ENCODE measurements at regions not wholly inside any gene's neighbourhood (a gene's known extent, or its start where the extent isn't known, plus 50 kb on each side); places are given as distances from the start of the nearest gene placed in this dataset.

- H3K4me1 ChIP-seq (ENCODE audit: control insufficient read depth, low read length) = no peaks in the 10 kb centered on the region
- no peak overlapping the region for H3K4me3 ChIP-seq (ENCODE audit: low read length)
- H3K36me3 ChIP-seq (ENCODE audit: control insufficient read depth, low read length) = no peaks in the 10 kb centered on the region
- no peak for TF ChIP-seq EZH2phosphoT487 (IDR thresholded peaks at IDR 0.05; ENCODE audit: borderline replicate concordance, low read length)
- no peak for TF ChIP-seq CTCF (IDR thresholded peaks at IDR 0.05; ENCODE audit: low read depth, low read length, poor library complexity, severe bottlenecking)
- H3K9me3 ChIP-seq (ENCODE audit: control insufficient read depth, insufficient read depth, low read length) = no peaks in the 10 kb centered on the region
- no peaks in the 10 kb centered on the region for H3K9me2 ChIP-seq (replicated peaks; ENCODE audit: control insufficient read depth, low read length)
- no peak overlapping the region for H3K27ac ChIP-seq (ENCODE audit: low read depth, low read length)
- no peaks in the 10 kb centered on the region for H3F3A ChIP-seq (ENCODE audit: control insufficient read depth, insufficient read depth)
- H3K79me2 ChIP-seq (ENCODE audit: control insufficient read depth, low read length) = no peaks in the 10 kb centered on the region
- no peaks in the 10 kb centered on the region for H4K20me1 ChIP-seq (ENCODE audit: control insufficient read depth, insufficient read depth, low read depth, low read length)
- H3K4me2 ChIP-seq (ENCODE audit: low read length) = no peak overlapping the region
- H3K27me3 ChIP-seq (ENCODE audit: control insufficient read depth, low read length) = no peaks in the 10 kb centered on the region
Measured at GRCh38 chr1:29802181-29803068, 566.1 kb downstream of the PTPRU start.

- H3F3A ChIP-seq (ENCODE audit: control insufficient read depth, insufficient read depth) = no peaks in the 10 kb centered on the region
- TF ChIP-seq EZH2phosphoT487 (IDR thresholded peaks at IDR 0.05; ENCODE audit: borderline replicate concordance, low read length) (no peak), CTCF (IDR thresholded peaks at IDR 0.05; ENCODE audit: low read depth, low read length, poor library complexity, severe bottlenecking) (no peak)
- no peaks in the 10 kb centered on the region for H3K9me3 ChIP-seq (ENCODE audit: control insufficient read depth, insufficient read depth, low read length)
- H4K20me1 ChIP-seq (ENCODE audit: control insufficient read depth, insufficient read depth, low read depth, low read length) = no peaks in the 10 kb centered on the region
- H3K9me2 ChIP-seq (replicated peaks; ENCODE audit: control insufficient read depth, low read length) = no peaks in the 10 kb centered on the region
- no peaks in the 10 kb centered on the region for H3K36me3 ChIP-seq (ENCODE audit: control insufficient read depth, low read length)
- H3K27ac ChIP-seq (ENCODE audit: low read depth, low read length) = no peak overlapping the region
- H3K4me3 ChIP-seq (ENCODE audit: low read length) = no peak overlapping the region
- no peaks in the 10 kb centered on the region for H3K4me1 ChIP-seq (ENCODE audit: control insufficient read depth, low read length)
- H3K4me2 ChIP-seq (ENCODE audit: low read length) = no peak overlapping the region
- no peaks in the 10 kb centered on the region for H3K79me2 ChIP-seq (ENCODE audit: control insufficient read depth, low read length)
- no peaks in the 10 kb centered on the region for H3K27me3 ChIP-seq (ENCODE audit: control insufficient read depth, low read length)
Measured at GRCh38 chr1:29801561-29801973, 565.2 kb downstream of the PTPRU start.

- TF ChIP-seq EZH2phosphoT487 (IDR thresholded peaks at IDR 0.05; ENCODE audit: borderline replicate concordance, low read length) = no peak
- no peak for TF ChIP-seq CTCF (IDR thresholded peaks at IDR 0.05; ENCODE audit: low read depth, low read length, poor library complexity, severe bottlenecking)
Measured at GRCh38 chr1:29801003-29801402, 564.7 kb downstream of the PTPRU start.

More at GRCh38 chr1:29801003-29801402, 564.7 kb downstream of the PTPRU start:
- Histone ChIP-seq H3K27ac (ENCODE audit: low read depth, low read length) (no peak overlapping the region), H3K4me2 (ENCODE audit: low read length) (no peak overlapping the region), H3K36me3 (ENCODE audit: control insufficient read depth, low read length) (no peaks in the 10 kb centered on the region), H4K20me1 (ENCODE audit: control insufficient read depth, insufficient read depth, low read depth, low read length) (no peaks in the 10 kb centered on the region), H3K79me2 (ENCODE audit: control insufficient read depth, low read length) (no peaks in the 10 kb centered on the region), H3K9me2 (replicated peaks; ENCODE audit: control insufficient read depth, low read length) (no peaks in the 10 kb centered on the region), H3K9me3 (ENCODE audit: control insufficient read depth, insufficient read depth, low read length) (no peaks in the 10 kb centered on the region), H3K4me1 (ENCODE audit: control insufficient read depth, low read length) (no peaks in the 10 kb centered on the region), H3K27me3 (ENCODE audit: control insufficient read depth, low read length) (no peaks in the 10 kb centered on the region), H3F3A (ENCODE audit: control insufficient read depth, insufficient read depth) (no peaks in the 10 kb centered on the region), H3K4me3 (ENCODE audit: low read length) (no peak overlapping the region)
